Panc1 (cell line): ENCODE measurements at regions not wholly inside any gene's neighbourhood (a gene's known extent, or its start where the extent isn't known, plus 50 kb on each side); places are given as distances from the start of the nearest gene placed in this dataset.

Experiments
- ATAC-seq: fragments of 200-7000 bp; cut with Tn5 transposase; 2 replicates; pipeline ENCODE4 v1.9.1; 2020; ENCODE audit warnings: mild to moderate bottlenecking, moderate library complexity
- BruUV-seq: library from RNA; stranded (reverse); fragments of 400-500 nt; replicated peaks from 2 replicates; lab custom pipeline; 2021; lab: Mats Ljungman, UMichigan
- CTCF ChIA-PET: fragments of 300-600 bp; sonication (Branson Sonifier 250); formaldehyde crosslinking; loops from one replicate; lab custom pipeline; 2022; ENCODE audit warnings: antibody characterized with exemption; lab: Charles Lee
- POLR2A ChIA-PET: fragments of 300-600 bp; sonication (Branson Sonifier 250); formaldehyde crosslinking; loops from one replicate; lab custom pipeline; 2022; ENCODE audit warnings: antibody characterized with exemption; lab: Charles Lee
- DNase-seq: peaks from one replicate; pipeline ENCODE4 v3.0.0-alpha.2; 2010; ENCODE audit warnings: low read depth, low spot score
- H3K27ac ChIP-seq: 2 replicates; pipeline ENCODE4 v1.5.1; 2011; ENCODE audit warnings: mild to moderate bottlenecking, low read length, inconsistent platforms
- H3K27me3 ChIP-seq: fragments of 200-500 bp; sonication (Bioruptor generic); 2 replicates; pipeline ENCODE4 v1.6.0; 2014; ENCODE audit warnings: low read length, inconsistent platforms; ENCODE audit not compliant: control insufficient read depth, insufficient read depth
- H3K36me3 ChIP-seq: fragments of 200-500 bp; sonication (Bioruptor generic); 2 replicates; pipeline ENCODE4 v1.5.1; 2014; ENCODE audit warnings: inconsistent platforms, mild to moderate bottlenecking, low read length, moderate library complexity; ENCODE audit not compliant: control insufficient read depth, insufficient read depth
- H3K4me1 ChIP-seq: 2 replicates; pipeline ENCODE4 v1.5.1; 2011; ENCODE audit warnings: inconsistent platforms, mild to moderate bottlenecking, low read length, moderate library complexity; ENCODE audit not compliant: control insufficient read depth, insufficient read depth
- H3K4me3 ChIP-seq, 2 experiments: 2 replicates each; pipeline ENCODE4 v1.5.1; 2011 to 2012; ENCODE audit warnings: low read depth in 2 of 2, low read length in 2 of 2, mild to moderate bottlenecking in 2 of 2, inconsistent platforms in 1 of 2, moderate library complexity in 1 of 2
- H3K9me3 ChIP-seq: fragments of 200-500 bp; sonication (Bioruptor generic); 2 replicates; pipeline ENCODE4 v1.5.1; 2014; ENCODE audit warnings: low read depth, mild to moderate bottlenecking, inconsistent platforms, low read length, moderate library complexity; ENCODE audit not compliant: control insufficient read depth, insufficient read depth
- CTCF ChIP-seq: fragments of 450-650 bp; IDR thresholded peaks from 2 replicates; pipeline ENCODE4 v1.5.1; 2017; ENCODE audit warnings: mild to moderate bottlenecking
- POLR2AphosphoS5 ChIP-seq: IDR thresholded peaks from 2 replicates; pipeline ENCODE4 v1.6.1; 2012; ENCODE audit warnings: mild to moderate bottlenecking, low read depth, low read length, moderate library complexity
- REST ChIP-seq, 2 experiments: IDR thresholded peaks; 2 replicates each; pipeline ENCODE4 v1.6.1; 2011 to 2012; ENCODE audit warnings: low read depth in 2 of 2, control low read depth in 1 of 2, low read length in 1 of 2, mild to moderate bottlenecking in 1 of 2, moderate library complexity in 1 of 2; ENCODE audit not compliant: insufficient read depth in 1 of 2
- SIN3A ChIP-seq: IDR thresholded peaks from 2 replicates; pipeline ENCODE4 v1.6.1; 2012; ENCODE audit warnings: low read depth, mild to moderate bottlenecking, low read length, moderate library complexity, borderline replicate concordance; ENCODE audit not compliant: insufficient read depth
- TCF7L2 ChIP-seq: IDR thresholded peaks from 2 replicates; pipeline ENCODE4 v1.6.1; 2011; ENCODE audit warnings: mild to moderate bottlenecking, low read depth, low read length, inconsistent platforms
- in situ Hi-C: cut with HindIII; loops from 2 replicates; pipeline ENCODE4 v1.10.0; 2016; ENCODE audit warnings: low sequenced_read_pairs, low pct_unique_long_range_greater_than_20kb
- intact Hi-C: fragments of 100-400 bp; cut with micrococcal nuclease; formaldehyde crosslinking; loops from one replicate; pipeline ENCODE4 v1.10.0; 2022; ENCODE audit not compliant: unreplicated experiment

GRCh38 chr3:23712656-23713559 lies 92.8 kb upstream of the UBE2E1 start:
- no peaks in the 10 kb centered on the region for H3K9me3 ChIP-seq
- intact Hi-C loops (no loop called here), in situ Hi-C loops (no loop called here)
- H3K4me3 ChIP-seq, result peak overlapping the region in 1 of 2 experiments; percentile 17; a peak in 1 of 4 replicates
- no peak for DNase-seq
- ChIA-PET CTCF (interaction anchor here (0.6 kb wide), 1 partner anchor 197 kb away, joined by 3 read pairs; no protein-coding TSS in a partner anchor), POLR2A (interaction anchor here (0.7 kb wide), 1 partner anchor 53 kb away, joined by 7 read pairs; no protein-coding TSS in a partner anchor)
- peak; percentile 86 for ATAC-seq
- peak overlapping the region; percentile 69; the same call in 1 of the 2 replicates for H3K27ac ChIP-seq
- H3K27me3 ChIP-seq, result no peaks in the 10 kb centered on the region
- H3K36me3 ChIP-seq, result no peaks in the 10 kb centered on the region
- H3K4me1 ChIP-seq, result peaks cover 18% of the 10 kb centered on the region
- no TSS peak for BruUV-seq
- TF ChIP-seq CTCF (peak; percentile 41), SIN3A (no peak)

- in situ Hi-C loops (no loop called here), intact Hi-C loops (no loop called here)
- peaks cover 16% of the 10 kb centered on the region for H3K4me1 ChIP-seq
- TF ChIP-seq POLR2AphosphoS5, result no peak
- no peak for TF ChIP-seq SIN3A
- no peak for TF ChIP-seq CTCF
- TF ChIP-seq TCF7L2, result no peak
- no peak for TF ChIP-seq REST (IDR thresholded peaks at IDR 0.05; ENCODE audit: insufficient read depth in 1 of 2, low read depth in 2 of 2, low read length in 1 of 2)
- no peak overlapping the region for H3K4me3 ChIP-seq
- DNase-seq, result no peak
- no peaks in the 10 kb centered on the region for H3K27me3 ChIP-seq
- CTCF ChIA-PET, result no interaction called here
- no peaks in the 10 kb centered on the region for H3K9me3 ChIP-seq
- no TSS peak for BruUV-seq
- POLR2A ChIA-PET, result no interaction called here
- peak overlapping the region; percentile 26; the same call in 1 of the 2 replicates for H3K27ac ChIP-seq
- H3K36me3 ChIP-seq, result no peaks in the 10 kb centered on the region
- no peak for ATAC-seq
These were observed 92.1 kb upstream of the UBE2E1 start for GRCh38 chr3:23713641-23714040.
